Transverse colon (tissue), 4 donors: ENCODE measurements at regions not wholly inside any gene's neighbourhood (a gene's known extent, or its start where the extent isn't known, plus 50 kb on each side); places are given as distances from the start of the nearest gene placed in this dataset.

Source experiments
- CTCF ChIP-seq, 5 experiments: fragments of 200-600 bp in 3 of 5; fragments of 450-650 bp in 2 of 5; sonication (generic) in 3 of 5; IDR thresholded peaks; 1 replicate in 2 of 5; 2 replicates in 3 of 5; pipeline ENCODE4 v1.5.1; 2016 to 2017; ENCODE audit warnings: antibody characterized with exemption in 5 of 5, inconsistent platforms in 3 of 5, mild to moderate bottlenecking in 2 of 5, moderate library complexity in 1 of 5
- EP300 ChIP-seq: sonication (generic); formaldehyde crosslinking; IDR thresholded peaks from one replicate; pipeline ENCODE4 v1.6.1; 2017; ENCODE audit warnings: antibody characterized with exemption, low read depth
- POLR2A ChIP-seq: fragments of 450-650 bp; IDR thresholded peaks from one replicate; pipeline ENCODE4 v1.6.1; 2016; ENCODE audit warnings: antibody characterized with exemption, mild to moderate bottlenecking, moderate library complexity
- POLR2AphosphoS5 ChIP-seq, 3 donors: sonication (generic); formaldehyde crosslinking; IDR thresholded peaks; one replicate each; pipeline ENCODE4 v1.6.1; 2016; ENCODE audit warnings: antibody characterized with exemption in 3 of 3

GRCh38 chr1:191256917-191257316, 779.3 kb upstream of the BRINP3 start:
- TF ChIP-seq CTCF (IDR thresholded peaks at IDR 0.05) (no peak), EP300 (no peak), POLR2A (no peak), POLR2AphosphoS5 (IDR thresholded peaks at IDR 0.05) (no peak)
